ENCODE measurements at regions not wholly inside any gene's neighbourhood (a gene's known extent, or its start where the extent isn't known, plus 50 kb on each side); places are given as distances from the start of the nearest gene placed in this dataset.

- no peak for DNase-seq (ENCODE audit: low read depth, low spot score)
- H3K9me3 ChIP-seq (ENCODE audit: control insufficient read depth, insufficient read depth, low read length), result no peaks in the 10 kb centered on the region; the same call in 1 of the 2 replicates
- no peak for TF ChIP-seq CTCF (IDR thresholded peaks at IDR 0.05; ENCODE audit: low read depth, low read length)
- no peaks in the 10 kb centered on the region for H3K27me3 ChIP-seq (ENCODE audit: control insufficient read depth, insufficient read depth, low read length)
- H3K4me3 ChIP-seq (ENCODE audit: low read depth, low read length), result no peak overlapping the region
- no peak overlapping the region for H3K27ac ChIP-seq (ENCODE audit: low read depth, low read length)
- ChIA-PET CTCF (no interaction called here), POLR2A (no interaction called here)
Measured at GRCh38 chr14:87285506-87285905, 707.5 kb downstream of the GALC start.

- POLR2A ChIA-PET, result no interaction called here
- DNase-seq (ENCODE audit: low read depth, low spot score), result no peak
- Histone ChIP-seq H3K9me3 (ENCODE audit: control insufficient read depth, insufficient read depth, low read length) (no peaks in the 10 kb centered on the region; the same call in 1 of the 2 replicates), H3K27ac (ENCODE audit: low read depth, low read length) (no peak overlapping the region), H3K27me3 (ENCODE audit: control insufficient read depth, insufficient read depth, low read length) (no peaks in the 10 kb centered on the region), H3K4me3 (ENCODE audit: low read depth, low read length) (no peak overlapping the region)
- CTCF ChIA-PET, result no interaction called here
- no peak for TF ChIP-seq CTCF (IDR thresholded peaks at IDR 0.05; ENCODE audit: low read depth, low read length)
Measured at GRCh38 chr14:87283547-87283946, 709.4 kb downstream of the GALC start.

- ChIA-PET CTCF (interaction anchor here (0.7 kb wide), 1 partner anchor 224 kb away, joined by 4 read pairs; no protein-coding TSS in a partner anchor), POLR2A (no interaction called here)
- no peak for DNase-seq (ENCODE audit: low read depth, low spot score)
- no peak overlapping the region for H3K27ac ChIP-seq (ENCODE audit: low read depth, low read length)
- TF ChIP-seq CTCF (IDR thresholded peaks at IDR 0.05; ENCODE audit: low read depth, low read length), result no peak
- H3K9me3 ChIP-seq (ENCODE audit: control insufficient read depth, insufficient read depth, low read length), result no peaks in the 10 kb centered on the region; the same call in 1 of the 2 replicates
- no peak overlapping the region for H3K4me3 ChIP-seq (ENCODE audit: low read depth, low read length)
- no peaks in the 10 kb centered on the region for H3K27me3 ChIP-seq (ENCODE audit: control insufficient read depth, insufficient read depth, low read length)
Measured at GRCh38 chr14:87282266-87282665, 710.7 kb downstream of the GALC start.

- Histone ChIP-seq H3K27ac (ENCODE audit: low read depth, low read length) (no peak overlapping the region), H3K9me3 (ENCODE audit: control insufficient read depth, insufficient read depth, low read length) (no peaks in the 10 kb centered on the region; the same call in 1 of the 2 replicates), H3K4me3 (ENCODE audit: low read depth, low read length) (no peak overlapping the region), H3K27me3 (ENCODE audit: control insufficient read depth, insufficient read depth, low read length) (no peaks in the 10 kb centered on the region)
- no peak for TF ChIP-seq CTCF (IDR thresholded peaks at IDR 0.05; ENCODE audit: low read depth, low read length)
- ChIA-PET POLR2A (no interaction called here), CTCF (no interaction called here)
- DNase-seq (ENCODE audit: low read depth, low spot score), result no peak
Measured at GRCh38 chr14:87278415-87278814, 714.6 kb downstream of the GALC start.

GRCh38 chr14:87271331-87271730, 721.7 kb downstream of the GALC start:
- CTCF ChIA-PET, result no interaction called here

More at GRCh38 chr14:87271331-87271730, 721.7 kb downstream of the GALC start:
- Histone ChIP-seq H3K27ac (ENCODE audit: low read depth, low read length) (no peak overlapping the region), H3K9me3 (ENCODE audit: control insufficient read depth, insufficient read depth, low read length) (no peaks in the 10 kb centered on the region), H3K4me3 (ENCODE audit: low read depth, low read length) (no peak overlapping the region), H3K27me3 (ENCODE audit: control insufficient read depth, insufficient read depth, low read length) (no peaks in the 10 kb centered on the region)
- TF ChIP-seq CTCF (IDR thresholded peaks at IDR 0.05; ENCODE audit: low read depth, low read length), result no peak
- POLR2A ChIA-PET, result no interaction called here
- no peak for DNase-seq (ENCODE audit: low read depth, low spot score)

Measured in AG04450 (cell line).